H9 (cell line): ENCODE measurements at regions not wholly inside any gene's neighbourhood (a gene's known extent, or its start where the extent isn't known, plus 50 kb on each side); places are given as distances from the start of the nearest gene placed in this dataset.

Experiments used
- DNase-seq: peaks from one replicate; pipeline ENCODE4 v3.0.0-alpha.2; 2017
- H2AFZ ChIP-seq: one replicate; pipeline ENCODE4 v1.6.1; 2013; ENCODE audit warnings: mild to moderate bottlenecking, low read length, control low read depth, moderate library complexity
- H2AK5ac ChIP-seq: 2 replicates; pipeline ENCODE4 v1.6.1; 2013; ENCODE audit warnings: low read length, control low read depth, mixed read lengths; ENCODE audit not compliant: insufficient read length
- H2BK120ac ChIP-seq: one replicate; pipeline ENCODE4 v1.6.1; 2013; ENCODE audit warnings: low read depth, mild to moderate bottlenecking, low read length, control low read depth, inconsistent platforms; ENCODE audit not compliant: poor library complexity, severe bottlenecking
- H2BK12ac ChIP-seq: 2 replicates; pipeline ENCODE4 v1.6.1; 2013; ENCODE audit warnings: low read length, control low read depth, mixed read lengths, low read depth; ENCODE audit not compliant: insufficient read length
- H2BK15ac ChIP-seq: 2 replicates; pipeline ENCODE4 v1.6.1; 2013; ENCODE audit warnings: low read depth, low read length, control low read depth
- H2BK20ac ChIP-seq: one replicate; pipeline ENCODE4 v1.6.1; 2013; ENCODE audit warnings: low read depth, mild to moderate bottlenecking, low read length, control low read depth, inconsistent platforms; ENCODE audit not compliant: poor library complexity, severe bottlenecking
- H2BK5ac ChIP-seq: 2 replicates; pipeline ENCODE4 v1.6.1; 2013; ENCODE audit warnings: low read length, control low read depth, mixed read lengths; ENCODE audit not compliant: insufficient read length
- H3K14ac ChIP-seq: 2 replicates; pipeline ENCODE4 v1.6.1; 2013; ENCODE audit warnings: low read length, control low read depth; ENCODE audit not compliant: insufficient read depth
- H3K18ac ChIP-seq: 2 replicates; pipeline ENCODE4 v1.6.1; 2013; ENCODE audit warnings: low read depth, mild to moderate bottlenecking, mixed read lengths, low read length, control low read depth; ENCODE audit not compliant: insufficient read length
- H3K23ac ChIP-seq: 2 replicates; pipeline ENCODE4 v1.6.1; 2013; ENCODE audit warnings: low read length, control low read depth, mixed read lengths, low read depth; ENCODE audit not compliant: insufficient read length
- H3K23me2 ChIP-seq: 2 replicates; pipeline ENCODE4 v1.6.1; 2013; ENCODE audit warnings: low read depth, mild to moderate bottlenecking, mixed read lengths, low read length, control low read depth; ENCODE audit not compliant: insufficient read length, poor library complexity, severe bottlenecking
- H3K27ac ChIP-seq: 2 replicates; pipeline ENCODE4 v1.5.1; 2013; ENCODE audit warnings: low read length, control low read depth, mixed read lengths, low read depth; ENCODE audit not compliant: insufficient read length
- H3K27me3 ChIP-seq: 2 replicates; pipeline ENCODE4 v1.6.1; 2013; ENCODE audit warnings: low read length, control low read depth, inconsistent platforms; ENCODE audit not compliant: insufficient read depth
- H3K4ac ChIP-seq: 2 replicates; pipeline ENCODE4 v1.6.1; 2013; ENCODE audit warnings: low read depth, mild to moderate bottlenecking, control low read depth, inconsistent platforms, low read length, moderate library complexity
- H3K4me1 ChIP-seq: 2 replicates; pipeline ENCODE4 v1.6.1; 2013; ENCODE audit warnings: low read length, control low read depth, inconsistent platforms; ENCODE audit not compliant: insufficient read depth
- H3K4me2 ChIP-seq: 2 replicates; pipeline ENCODE4 v1.6.1; 2013; ENCODE audit warnings: low read length, control low read depth, mixed read lengths; ENCODE audit not compliant: insufficient read length, insufficient read depth
- H3K56ac ChIP-seq: 2 replicates; pipeline ENCODE4 v1.6.1; 2013; ENCODE audit warnings: low read depth, mild to moderate bottlenecking, mixed read lengths, low read length, control low read depth; ENCODE audit not compliant: insufficient read length
- H3K79me1 ChIP-seq: 2 replicates; pipeline ENCODE4 v1.6.1; 2013; ENCODE audit warnings: low read depth, mild to moderate bottlenecking, moderate library complexity, low read length, control low read depth, inconsistent platforms; ENCODE audit not compliant: insufficient read depth, poor library complexity, severe bottlenecking
- H3K79me2 ChIP-seq: 2 replicates; pipeline ENCODE4 v1.6.1; 2013; ENCODE audit warnings: low read length, control low read depth, inconsistent platforms; ENCODE audit not compliant: insufficient read depth
- H3K9ac ChIP-seq: 2 replicates; pipeline ENCODE4 v1.6.1; 2013; ENCODE audit warnings: low read length, control low read depth, mixed read lengths; ENCODE audit not compliant: insufficient read length; ENCODE audit errors: extremely low read depth
- H3K9me3 ChIP-seq: one replicate; pipeline ENCODE4 v1.6.1; 2013; ENCODE audit warnings: low read depth, low read length, inconsistent platforms; ENCODE audit not compliant: control insufficient read depth
- H3T11ph ChIP-seq: one replicate; pipeline ENCODE4 v1.6.1; 2013; ENCODE audit warnings: mild to moderate bottlenecking, low read length, control low read depth, inconsistent platforms
- H4K20me1 ChIP-seq: one replicate; pipeline ENCODE4 v1.6.1; 2013; ENCODE audit not compliant: control insufficient read depth, insufficient read length, insufficient read depth
- H4K5ac ChIP-seq: 2 replicates; pipeline ENCODE4 v1.6.1; 2013; ENCODE audit warnings: low read depth, mild to moderate bottlenecking, mixed read lengths, low read length, control low read depth; ENCODE audit not compliant: insufficient read length
- H4K8ac ChIP-seq: replicated peaks from 2 replicates; pipeline ENCODE4 v1.6.1; 2013; ENCODE audit warnings: low read length, control low read depth, mixed read lengths, low read depth; ENCODE audit not compliant: insufficient read length
- H4K91ac ChIP-seq: 2 replicates; pipeline ENCODE4 v1.6.1; 2013; ENCODE audit warnings: low read depth, mild to moderate bottlenecking, moderate library complexity, mixed read lengths, low read length, control low read depth; ENCODE audit not compliant: insufficient read length
- H3K27ac Mint-ChIP-seq, 3 experiments: 2 replicates in 2 of 3; 3 replicates in 1 of 3; pipeline ENCODE4 v1.8.0; 2020 to 2021; ENCODE audit warnings: mixed read lengths in 3 of 3, mild to moderate bottlenecking in 1 of 3, moderate library complexity in 1 of 3
- H3K27me3 Mint-ChIP-seq: 2 replicates; pipeline ENCODE4 v1.8.0; 2021; ENCODE audit warnings: low read depth, mild to moderate bottlenecking, moderate library complexity, mixed read lengths
- H3K36me3 Mint-ChIP-seq, 3 experiments: 2 replicates in 2 of 3; 3 replicates in 1 of 3; pipeline ENCODE4 v1.8.0; 2020 to 2021; ENCODE audit warnings: low read depth in 3 of 3, mixed read lengths in 3 of 3; ENCODE audit not compliant: insufficient read depth in 1 of 3
- H3K4me1 Mint-ChIP-seq, 2 experiments: 2 replicates each; pipeline ENCODE4 v1.8.0; 2020; ENCODE audit warnings: mixed read lengths in 2 of 2
- H3K4me3 Mint-ChIP-seq, 2 experiments: 2 replicates in 1 of 2; 3 replicates in 1 of 2; pipeline ENCODE4 v1.8.0; 2020 to 2021; ENCODE audit warnings: mild to moderate bottlenecking in 2 of 2, mixed read lengths in 2 of 2, moderate library complexity in 1 of 2
- H3K9me3 Mint-ChIP-seq, 2 experiments: 2 replicates in 1 of 2; 3 replicates in 1 of 2; pipeline ENCODE4 v1.8.0; 2020; ENCODE audit warnings: mild to moderate bottlenecking in 2 of 2, mixed read lengths in 2 of 2, moderate library complexity in 1 of 2
- WGBS: extraction: QIAGEN DNeasy Blood & Tissue Kit; methylation state at CpG from one replicate; pipeline ENCODE4 v1.1.7; 2013; ENCODE audit warnings: missing lambda C conversion rate, low lambda C conversion rate, mixed read lengths; ENCODE audit not compliant: insufficient read length; ENCODE audit errors: extremely low coverage; 5-methylcytosine and 5-hydroxymethylcytosine counted together
- TF ChIP-seq, protein P1 (sequence below): fragments of 200-600 bp; sonication (generic); conservative IDR thresholded peaks from 3 replicates; pipeline ENCODE4 v1.8.0; 2021; ENCODE audit warnings: antibody characterized with exemption, mild to moderate bottlenecking

GRCh38 chr22:49356428-49356827 is 471.2 kb downstream of the BRD1 start:
- Histone ChIP-seq H3K9ac (no peak overlapping the region), H2BK15ac (no peak overlapping the region), H3K14ac (no peak overlapping the region), H3K9me3 (no peaks in the 10 kb centered on the region), H3K79me1 (no peaks in the 10 kb centered on the region), H3K4me2 (no peak overlapping the region), H3K27ac (no peak overlapping the region), H3K23ac (no peak overlapping the region), H2BK20ac (no peak overlapping the region), H3K27me3 (no peaks in the 10 kb centered on the region), H2BK12ac (no peak overlapping the region), H3K23me2 (no peaks in the 10 kb centered on the region), H2AFZ (no peak overlapping the region), H4K5ac (no peak overlapping the region), H2BK5ac (no peak overlapping the region), H2BK120ac (no peak overlapping the region), H3K4me1 (no peaks in the 10 kb centered on the region), H4K20me1 (no peaks in the 10 kb centered on the region), H3K4ac (no peak overlapping the region), H3K79me2 (no peaks in the 10 kb centered on the region), H3T11ph (no peak overlapping the region), H2AK5ac (no peak overlapping the region), H4K8ac (no peak overlapping the region), H3K56ac (no peak overlapping the region), H3K18ac (no peak overlapping the region), H4K91ac (no peak overlapping the region)
- Mint-ChIP-seq H3K9me3 (no peaks in the 10 kb centered on the region), H3K27ac (no peak overlapping the region), H3K4me1 (peaks cover 6 to 9% of the 10 kb centered on the region in 2 experiments; a peak in 3 of 4 replicates), H3K36me3 (no peaks in the 10 kb centered on the region; a peak in 1 of 7 replicates), H3K4me3 (no peak overlapping the region), H3K27me3 (peaks cover 8% of the 10 kb centered on the region)
- no CpG with 5 or more reads among the region's 3 CpGs for WGBS
- TF ChIP-seq, protein P1, sequence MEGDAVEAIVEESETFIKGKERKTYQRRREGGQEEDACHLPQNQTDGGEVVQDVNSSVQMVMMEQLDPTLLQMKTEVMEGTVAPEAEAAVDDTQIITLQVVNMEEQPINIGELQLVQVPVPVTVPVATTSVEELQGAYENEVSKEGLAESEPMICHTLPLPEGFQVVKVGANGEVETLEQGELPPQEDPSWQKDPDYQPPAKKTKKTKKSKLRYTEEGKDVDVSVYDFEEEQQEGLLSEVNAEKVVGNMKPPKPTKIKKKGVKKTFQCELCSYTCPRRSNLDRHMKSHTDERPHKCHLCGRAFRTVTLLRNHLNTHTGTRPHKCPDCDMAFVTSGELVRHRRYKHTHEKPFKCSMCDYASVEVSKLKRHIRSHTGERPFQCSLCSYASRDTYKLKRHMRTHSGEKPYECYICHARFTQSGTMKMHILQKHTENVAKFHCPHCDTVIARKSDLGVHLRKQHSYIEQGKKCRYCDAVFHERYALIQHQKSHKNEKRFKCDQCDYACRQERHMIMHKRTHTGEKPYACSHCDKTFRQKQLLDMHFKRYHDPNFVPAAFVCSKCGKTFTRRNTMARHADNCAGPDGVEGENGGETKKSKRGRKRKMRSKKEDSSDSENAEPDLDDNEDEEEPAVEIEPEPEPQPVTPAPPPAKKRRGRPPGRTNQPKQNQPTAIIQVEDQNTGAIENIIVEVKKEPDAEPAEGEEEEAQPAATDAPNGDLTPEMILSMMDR: no peak
- DNase-seq: no peak
